ENCODE measurements at regions not wholly inside any gene's neighbourhood (a gene's known extent, or its start where the extent isn't known, plus 50 kb on each side); places are given as distances from the start of the nearest gene placed in this dataset.
"Not testable (repeated sequence)": the region's sequence is repeated elsewhere in the genome, so short reads cannot be mapped to it uniquely, and the experiment has no call there.

DNA sequence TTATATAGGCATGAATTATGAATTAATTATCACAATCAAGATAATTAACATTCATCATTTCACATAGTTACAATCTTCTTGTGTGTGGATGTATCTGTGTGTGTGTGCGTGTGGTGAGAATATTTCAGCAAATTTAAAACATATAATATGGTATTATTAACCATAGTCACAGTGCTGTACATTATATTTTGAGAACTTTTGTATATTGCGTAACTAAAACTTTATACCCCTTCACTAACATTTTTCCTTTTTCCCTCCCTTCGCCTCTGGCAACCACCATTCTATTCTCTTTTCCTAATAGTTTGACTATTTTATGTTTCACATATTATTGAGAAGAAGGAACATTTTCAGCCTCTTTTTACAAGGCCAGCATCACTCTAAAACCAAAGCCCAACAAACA is 176.8 kb downstream of the HTR1B start:
- TF ChIP-seq, protein P1, sequence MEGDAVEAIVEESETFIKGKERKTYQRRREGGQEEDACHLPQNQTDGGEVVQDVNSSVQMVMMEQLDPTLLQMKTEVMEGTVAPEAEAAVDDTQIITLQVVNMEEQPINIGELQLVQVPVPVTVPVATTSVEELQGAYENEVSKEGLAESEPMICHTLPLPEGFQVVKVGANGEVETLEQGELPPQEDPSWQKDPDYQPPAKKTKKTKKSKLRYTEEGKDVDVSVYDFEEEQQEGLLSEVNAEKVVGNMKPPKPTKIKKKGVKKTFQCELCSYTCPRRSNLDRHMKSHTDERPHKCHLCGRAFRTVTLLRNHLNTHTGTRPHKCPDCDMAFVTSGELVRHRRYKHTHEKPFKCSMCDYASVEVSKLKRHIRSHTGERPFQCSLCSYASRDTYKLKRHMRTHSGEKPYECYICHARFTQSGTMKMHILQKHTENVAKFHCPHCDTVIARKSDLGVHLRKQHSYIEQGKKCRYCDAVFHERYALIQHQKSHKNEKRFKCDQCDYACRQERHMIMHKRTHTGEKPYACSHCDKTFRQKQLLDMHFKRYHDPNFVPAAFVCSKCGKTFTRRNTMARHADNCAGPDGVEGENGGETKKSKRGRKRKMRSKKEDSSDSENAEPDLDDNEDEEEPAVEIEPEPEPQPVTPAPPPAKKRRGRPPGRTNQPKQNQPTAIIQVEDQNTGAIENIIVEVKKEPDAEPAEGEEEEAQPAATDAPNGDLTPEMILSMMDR (IDR thresholded peaks at IDR 0.05), result no peak
- Mint-ChIP-seq H3K27me3 (ENCODE audit: insufficient read depth) (no peaks in the 10 kb centered on the region), H3K4me3 (peak overlapping the region; percentile 35; the same call in 1 of the 2 replicates), H3K9me3 (no peaks in the 10 kb centered on the region), H3K27ac (peak overlapping the region; percentile 2; the same call in 1 of the 2 replicates), H3K4me1 (ENCODE audit: low read depth) (peaks cover 50% of the 10 kb centered on the region), H3K36me3 (ENCODE audit: low read depth) (peaks cover 7% of the 10 kb centered on the region; the same call in 1 of the 2 replicates)
- no peak for DNase-seq

DNA sequence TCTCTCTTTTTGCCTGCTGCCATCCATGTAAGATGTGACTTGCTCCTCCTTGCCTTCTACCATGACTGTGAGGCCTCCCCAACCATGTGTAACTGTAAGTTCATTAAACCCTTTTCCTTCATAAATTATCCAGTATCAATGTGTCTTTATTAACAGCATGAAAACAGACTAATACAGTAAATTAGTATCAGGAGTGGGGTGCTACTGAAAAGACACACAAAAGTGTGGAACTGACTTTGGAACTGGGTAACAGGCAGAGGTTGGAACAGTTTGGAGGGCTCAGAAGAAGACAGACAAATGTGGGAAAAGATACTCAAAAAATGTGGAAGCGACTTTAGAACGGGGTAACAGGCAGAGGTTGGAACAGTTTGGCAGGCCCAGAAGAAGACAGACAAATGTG is 189.4 kb downstream of the HTR1B start:
- Mint-ChIP-seq H3K4me3 (no peak overlapping the region), H3K36me3 (ENCODE audit: low read depth) (peaks cover 12% of the 10 kb centered on the region)

DNA sequence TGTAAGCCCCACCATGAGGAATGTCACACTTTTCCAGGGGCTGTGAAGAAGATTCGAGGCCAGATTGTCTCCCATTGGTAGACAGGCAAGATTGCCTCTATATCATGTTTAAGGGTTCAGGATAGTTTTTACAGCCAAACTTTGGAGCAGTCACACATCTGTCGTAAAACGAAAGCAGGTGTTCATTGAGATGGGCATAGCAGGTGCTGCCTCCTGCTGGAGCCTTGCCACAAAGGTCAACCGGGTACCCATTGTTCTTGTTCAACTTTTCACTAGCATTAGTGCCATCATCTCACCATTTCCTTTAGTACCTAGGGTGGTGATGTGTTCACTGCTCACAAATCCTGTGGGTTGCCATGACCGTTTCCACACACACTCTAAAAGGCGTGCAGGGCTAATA is 198.3 kb downstream of the HTR1B start:
- no peaks in the 10 kb centered on the region for H3K27me3 Mint-ChIP-seq (ENCODE audit: insufficient read depth)
- TF ChIP-seq, protein P1 (IDR thresholded peaks at IDR 0.05), result 0 out of 2 replicates have a peak, but pooled peaks have one; percentile 17
- no peaks in the 10 kb centered on the region; the same call in 1 of the 2 replicates for H3K4me1 Mint-ChIP-seq (ENCODE audit: low read depth)
- no peak for DNase-seq
- no peak overlapping the region for H3K4me3 Mint-ChIP-seq
- no peak overlapping the region for H3K27ac Mint-ChIP-seq
- H3K36me3 Mint-ChIP-seq (ENCODE audit: low read depth), result peaks cover 4% of the 10 kb centered on the region; the same call in 1 of the 2 replicates
- no peaks in the 10 kb centered on the region for H3K9me3 Mint-ChIP-seq

More for the DNA sequence above, 189.4 kb downstream of the HTR1B start:
- TF ChIP-seq, protein P1 (IDR thresholded peaks at IDR 0.05), result no peak
- H3K4me1 Mint-ChIP-seq (ENCODE audit: low read depth), result no peaks in the 10 kb centered on the region
- H3K27me3 Mint-ChIP-seq (ENCODE audit: insufficient read depth), result no peaks in the 10 kb centered on the region
- peaks cover 13% of the 10 kb centered on the region for H3K9me3 Mint-ChIP-seq
- no peak for DNase-seq
- H3K27ac Mint-ChIP-seq, result no peak overlapping the region

DNA sequence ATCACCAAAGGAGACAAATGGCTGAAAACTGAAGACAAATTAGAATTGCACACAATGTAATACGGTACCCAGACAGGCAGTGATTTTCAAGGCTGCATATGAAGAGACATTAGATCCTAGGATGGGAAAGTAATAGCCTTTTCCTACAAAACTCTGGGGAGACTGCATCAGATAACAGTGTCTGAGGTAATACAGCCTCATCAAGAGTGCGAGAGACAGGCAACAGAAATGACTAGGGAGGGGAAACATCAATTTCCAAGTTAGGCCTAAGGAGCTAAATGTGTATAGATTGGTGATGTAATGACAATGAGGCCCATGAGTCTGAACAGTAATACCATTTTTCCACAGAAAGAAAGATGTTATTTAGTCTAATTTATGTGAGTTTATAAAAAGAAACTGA is 200.3 kb downstream of the HTR1B start:
- DNase-seq, result no peak
- TF ChIP-seq, protein P1 (IDR thresholded peaks at IDR 0.05), result no peak
- H3K36me3 Mint-ChIP-seq (ENCODE audit: low read depth), result peaks cover 4% of the 10 kb centered on the region; the same call in 1 of the 2 replicates

DNA sequence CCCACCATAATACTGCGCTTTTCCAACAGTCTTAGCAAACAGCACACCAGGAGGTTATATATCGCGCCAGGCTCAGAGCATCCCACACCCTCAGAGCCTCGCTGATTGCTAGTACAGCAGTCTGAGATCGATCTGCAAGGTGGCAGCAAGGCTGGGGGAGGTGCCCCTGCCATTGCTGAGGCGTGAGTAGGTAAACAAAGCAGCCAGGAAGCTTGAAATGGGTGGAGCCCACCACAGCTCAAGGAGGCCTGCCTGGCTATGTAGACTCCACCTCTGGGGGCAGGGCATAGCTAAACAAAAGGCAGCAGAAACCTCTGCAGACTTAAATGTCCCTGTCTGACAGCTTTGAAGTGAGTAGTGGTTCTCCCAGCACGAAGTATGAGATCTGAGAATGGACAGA is 211.5 kb downstream of the HTR1B start:
- H3K27me3 Mint-ChIP-seq (ENCODE audit: insufficient read depth); H3K9me3 Mint-ChIP-seq; H3K27ac Mint-ChIP-seq; DNase-seq; H3K4me3 Mint-ChIP-seq: not testable (repeated sequence)
- Mint-ChIP-seq H3K4me1 (ENCODE audit: low read depth) (peaks cover 17% of the 10 kb centered on the region), H3K36me3 (ENCODE audit: low read depth) (peaks cover 20% of the 10 kb centered on the region; the same call in 1 of the 2 replicates)

More for the DNA sequence above, 200.3 kb downstream of the HTR1B start:
- no peak overlapping the region for H3K27ac Mint-ChIP-seq
- H3K9me3 Mint-ChIP-seq, result no peaks in the 10 kb centered on the region
- no peaks in the 10 kb centered on the region; the same call in 1 of the 2 replicates for H3K4me1 Mint-ChIP-seq (ENCODE audit: low read depth)
- no peaks in the 10 kb centered on the region for H3K27me3 Mint-ChIP-seq (ENCODE audit: insufficient read depth)
- peak overlapping the region; percentile 8; the same call in 1 of the 2 replicates for H3K4me3 Mint-ChIP-seq

DNA sequence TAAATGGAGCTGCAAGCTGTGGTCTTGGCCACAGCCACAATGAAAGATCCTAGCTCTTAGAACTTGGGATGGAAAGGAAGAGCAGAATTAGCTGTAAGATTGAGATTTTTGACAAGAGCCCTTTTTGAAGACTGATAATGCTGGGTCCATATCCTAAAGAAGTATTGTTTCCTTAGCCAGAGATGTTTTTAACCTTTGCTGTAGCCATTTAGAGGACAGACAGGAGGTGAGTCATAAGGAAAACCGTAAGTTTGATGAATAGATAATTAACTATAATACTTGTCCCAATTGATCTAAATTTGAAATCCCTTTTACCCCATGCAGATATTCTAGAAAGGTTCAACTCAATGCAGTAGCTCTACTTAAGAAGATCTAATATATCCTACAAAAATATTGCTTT is 213.7 kb downstream of the HTR1B start:
- Mint-ChIP-seq H3K4me3 (no peak overlapping the region), H3K4me1 (ENCODE audit: low read depth) (peaks cover 25% of the 10 kb centered on the region), H3K36me3 (ENCODE audit: low read depth) (peaks cover 13% of the 10 kb centered on the region; the same call in 1 of the 2 replicates), H3K27ac (no peak overlapping the region), H3K9me3 (no peaks in the 10 kb centered on the region; the same call in 1 of the 2 replicates), H3K27me3 (ENCODE audit: insufficient read depth) (peaks cover 8% of the 10 kb centered on the region)
- TF ChIP-seq, protein P1 (IDR thresholded peaks at IDR 0.05), result no peak
- no peak for DNase-seq
